HAP-1 (cell line): ENCODE measurements at regions not wholly inside any gene's neighbourhood (a gene's known extent, or its start where the extent isn't known, plus 50 kb on each side); places are given as distances from the start of the nearest gene placed in this dataset.
A peak's percentile ranks its signal among the peaks of the same experiment; 100 is the strongest.

ENCODE experiments used
- DNase-seq, 2 experiments: peaks; one replicate each; pipeline ENCODE4 v3.0.0-alpha.2; 2016 to 2020; ENCODE audit warnings: low spot score in 2 of 2
- H3K27me3 ChIP-seq: fragments of 250-450 bp; sonication (Bioruptor Pico); 2 replicates; pipeline ENCODE4 v1.5.1; 2020; ENCODE audit warnings: low read depth, mild to moderate bottlenecking, moderate library complexity
- H3K36me3 ChIP-seq: fragments of 250-450 bp; sonication (Bioruptor Pico); replicated peaks from 2 replicates; pipeline ENCODE4 v1.5.1; 2020; ENCODE audit warnings: mild to moderate bottlenecking
- H3K4me1 ChIP-seq: fragments of 250-450 bp; sonication (Bioruptor Pico); 2 replicates; pipeline ENCODE4 v1.5.1; 2020; ENCODE audit warnings: mild to moderate bottlenecking
- H3K4me3 ChIP-seq: fragments of 250-450 bp; sonication (Bioruptor Pico); 2 replicates; pipeline ENCODE4 v1.5.1; 2020; ENCODE audit warnings: mild to moderate bottlenecking, moderate library complexity
- H3K9me3 ChIP-seq: fragments of 250-450 bp; sonication (Bioruptor Pico); 2 replicates; pipeline ENCODE4 v1.5.1; 2020; ENCODE audit warnings: mild to moderate bottlenecking, moderate library complexity
- in situ Hi-C: fragments of 300-500 bp; cut with MboI; formaldehyde crosslinking; loops from 3 replicates; pipeline ENCODE4 v1.14.3; 2020; ENCODE audit warnings: low sequenced_read_pairs, inconsistent platforms, mixed read lengths

GRCh38 chr2:180927030-180927686 lies 53.2 kb upstream of the UBE2E3 start:
- Histone ChIP-seq H3K27me3 (no peaks in the 10 kb centered on the region), H3K36me3 (no peaks in the 10 kb centered on the region), H3K9me3 (no peaks in the 10 kb centered on the region), H3K4me3 (no peak overlapping the region), H3K4me1 (no peaks in the 10 kb centered on the region)
- in situ Hi-C loops = no loop called here
- DNase-seq = no peak

- no peak for DNase-seq
- Histone ChIP-seq H3K4me3 (no peak overlapping the region), H3K9me3 (no peaks in the 10 kb centered on the region), H3K27me3 (no peaks in the 10 kb centered on the region), H3K4me1 (no peaks in the 10 kb centered on the region), H3K36me3 (no peaks in the 10 kb centered on the region)
- in situ Hi-C loops = no loop called here
Measured at GRCh38 chr2:180925700-180926099, 54.7 kb upstream of the UBE2E3 start.

- Histone ChIP-seq H3K4me3 (no peak overlapping the region), H3K9me3 (no peaks in the 10 kb centered on the region), H3K4me1 (no peaks in the 10 kb centered on the region), H3K27me3 (no peaks in the 10 kb centered on the region), H3K36me3 (no peaks in the 10 kb centered on the region)
- no peak for DNase-seq
- in situ Hi-C loops = no loop called here
Measured at GRCh38 chr2:180924063-180924462, 56.3 kb upstream of the UBE2E3 start.

- no peaks in the 10 kb centered on the region for H3K27me3 ChIP-seq
- H3K36me3 ChIP-seq = no peaks in the 10 kb centered on the region
- H3K4me1 ChIP-seq = peaks cover 2% of the 10 kb centered on the region; the same call in 1 of the 2 replicates
- DNase-seq = no peak
- in situ Hi-C loops = no loop called here
- no peak overlapping the region for H3K4me3 ChIP-seq
- H3K9me3 ChIP-seq = no peaks in the 10 kb centered on the region
Measured at GRCh38 chr2:180910831-180911665, 69.4 kb upstream of the UBE2E3 start.

GRCh38 chr2:180907731-180908130 lies 72.7 kb upstream of the UBE2E3 start:
- in situ Hi-C loops = no loop called here
- Histone ChIP-seq H3K27me3 (no peaks in the 10 kb centered on the region), H3K36me3 (no peaks in the 10 kb centered on the region), H3K9me3 (no peaks in the 10 kb centered on the region), H3K4me1 (no peaks in the 10 kb centered on the region), H3K4me3 (no peak overlapping the region)
- DNase-seq = no peak

- H3K27me3 ChIP-seq = no peaks in the 10 kb centered on the region
- in situ Hi-C loops = no loop called here
- H3K9me3 ChIP-seq = no peaks in the 10 kb centered on the region
- DNase-seq = no peak
- no peak overlapping the region for H3K4me3 ChIP-seq
- no peaks in the 10 kb centered on the region for H3K4me1 ChIP-seq
- H3K36me3 ChIP-seq = no peaks in the 10 kb centered on the region
Measured at GRCh38 chr2:180905461-180905860, 74.9 kb upstream of the UBE2E3 start.

GRCh38 chr2:180905002-180905401 lies 75.4 kb upstream of the UBE2E3 start:
- Histone ChIP-seq H3K4me1 (no peaks in the 10 kb centered on the region), H3K27me3 (no peaks in the 10 kb centered on the region), H3K36me3 (no peaks in the 10 kb centered on the region), H3K9me3 (no peaks in the 10 kb centered on the region), H3K4me3 (no peak overlapping the region)
- in situ Hi-C loops = no loop called here
- no peak for DNase-seq

GRCh38 chr2:180901331-180901730 lies 79.1 kb upstream of the UBE2E3 start:
- H3K4me1 ChIP-seq = no peaks in the 10 kb centered on the region
- H3K4me3 ChIP-seq = no peak overlapping the region
- no peak for DNase-seq
- in situ Hi-C loops = no loop called here
- H3K36me3 ChIP-seq = no peaks in the 10 kb centered on the region
- H3K9me3 ChIP-seq = no peaks in the 10 kb centered on the region
- H3K27me3 ChIP-seq = no peaks in the 10 kb centered on the region

- peaks cover 5% of the 10 kb centered on the region for H3K4me1 ChIP-seq
- H3K9me3 ChIP-seq = no peaks in the 10 kb centered on the region
- no peaks in the 10 kb centered on the region for H3K36me3 ChIP-seq
- no peaks in the 10 kb centered on the region for H3K27me3 ChIP-seq
- H3K4me3 ChIP-seq = no peak overlapping the region
- in situ Hi-C loops = no loop called here
- DNase-seq = no peak
Measured at GRCh38 chr2:180893752-180894151, 86.7 kb upstream of the UBE2E3 start.

- DNase-seq = no peak
- Histone ChIP-seq H3K27me3 (no peaks in the 10 kb centered on the region), H3K9me3 (no peaks in the 10 kb centered on the region), H3K36me3 (no peaks in the 10 kb centered on the region), H3K4me1 (peaks cover 5% of the 10 kb centered on the region), H3K4me3 (no peak overlapping the region)
- in situ Hi-C loops = no loop called here
Measured at GRCh38 chr2:180892091-180892490, 88.3 kb upstream of the UBE2E3 start.

- H3K9me3 ChIP-seq = no peaks in the 10 kb centered on the region
- peak in 1 of 2 experiments; percentile 4 for DNase-seq
- no peaks in the 10 kb centered on the region for H3K36me3 ChIP-seq
- peaks cover 5% of the 10 kb centered on the region for H3K4me1 ChIP-seq
- H3K4me3 ChIP-seq = no peak overlapping the region
- no peaks in the 10 kb centered on the region for H3K27me3 ChIP-seq
- in situ Hi-C loops = no loop called here
Measured at GRCh38 chr2:180891360-180891759, 89.0 kb upstream of the UBE2E3 start.

- no peak overlapping the region for H3K4me3 ChIP-seq
- no peaks in the 10 kb centered on the region for H3K36me3 ChIP-seq
- in situ Hi-C loops = no loop called here
- H3K27me3 ChIP-seq = no peaks in the 10 kb centered on the region
- no peaks in the 10 kb centered on the region for H3K9me3 ChIP-seq
- H3K4me1 ChIP-seq = peaks cover 5% of the 10 kb centered on the region
- no peak for DNase-seq
Measured at GRCh38 chr2:180890781-180891180, 89.6 kb upstream of the UBE2E3 start.

- H3K4me1 ChIP-seq = no peaks in the 10 kb centered on the region
- H3K36me3 ChIP-seq = no peaks in the 10 kb centered on the region
- DNase-seq = no peak
- H3K4me3 ChIP-seq = no peak overlapping the region
- in situ Hi-C loops = no loop called here
- H3K27me3 ChIP-seq = no peaks in the 10 kb centered on the region
- H3K9me3 ChIP-seq = no peaks in the 10 kb centered on the region
Measured at GRCh38 chr2:180882959-180883358, 97.4 kb upstream of the UBE2E3 start.

- no peaks in the 10 kb centered on the region for H3K27me3 ChIP-seq
- no peak overlapping the region for H3K4me3 ChIP-seq
- no peaks in the 10 kb centered on the region for H3K9me3 ChIP-seq
- no peak for DNase-seq
- in situ Hi-C loops = no loop called here
- H3K36me3 ChIP-seq = no peaks in the 10 kb centered on the region
- no peaks in the 10 kb centered on the region; the same call in 1 of the 2 replicates for H3K4me1 ChIP-seq
Measured at GRCh38 chr2:180876506-180876905, 103.9 kb upstream of the UBE2E3 start.
